Panc1 (cell line): ENCODE measurements at regions not wholly inside any gene's neighbourhood (a gene's known extent, or its start where the extent isn't known, plus 50 kb on each side); places are given as distances from the start of the nearest gene placed in this dataset.

Experiments
- ATAC-seq: fragments of 200-7000 bp; cut with Tn5 transposase; 2 replicates; pipeline ENCODE4 v1.9.1; 2020; ENCODE audit warnings: mild to moderate bottlenecking, moderate library complexity
- BruUV-seq: library from RNA; stranded (reverse); fragments of 400-500 nt; replicated peaks from 2 replicates; lab custom pipeline; 2021; lab: Mats Ljungman, UMichigan
- CTCF ChIA-PET: fragments of 300-600 bp; sonication (Branson Sonifier 250); formaldehyde crosslinking; loops from one replicate; lab custom pipeline; 2022; ENCODE audit warnings: antibody characterized with exemption; lab: Charles Lee
- POLR2A ChIA-PET: fragments of 300-600 bp; sonication (Branson Sonifier 250); formaldehyde crosslinking; loops from one replicate; lab custom pipeline; 2022; ENCODE audit warnings: antibody characterized with exemption; lab: Charles Lee
- DNase-seq: peaks from one replicate; pipeline ENCODE4 v3.0.0-alpha.2; 2010; ENCODE audit warnings: low read depth, low spot score
- H3K27ac ChIP-seq: 2 replicates; pipeline ENCODE4 v1.5.1; 2011; ENCODE audit warnings: mild to moderate bottlenecking, low read length, inconsistent platforms
- H3K27me3 ChIP-seq: fragments of 200-500 bp; sonication (Bioruptor generic); 2 replicates; pipeline ENCODE4 v1.6.0; 2014; ENCODE audit warnings: low read length, inconsistent platforms; ENCODE audit not compliant: control insufficient read depth, insufficient read depth
- H3K36me3 ChIP-seq: fragments of 200-500 bp; sonication (Bioruptor generic); 2 replicates; pipeline ENCODE4 v1.5.1; 2014; ENCODE audit warnings: inconsistent platforms, mild to moderate bottlenecking, low read length, moderate library complexity; ENCODE audit not compliant: control insufficient read depth, insufficient read depth
- H3K4me1 ChIP-seq: 2 replicates; pipeline ENCODE4 v1.5.1; 2011; ENCODE audit warnings: inconsistent platforms, mild to moderate bottlenecking, low read length, moderate library complexity; ENCODE audit not compliant: control insufficient read depth, insufficient read depth
- H3K4me3 ChIP-seq, 2 experiments: 2 replicates each; pipeline ENCODE4 v1.5.1; 2011 to 2012; ENCODE audit warnings: low read depth in 2 of 2, low read length in 2 of 2, mild to moderate bottlenecking in 2 of 2, inconsistent platforms in 1 of 2, moderate library complexity in 1 of 2
- H3K9me3 ChIP-seq: fragments of 200-500 bp; sonication (Bioruptor generic); 2 replicates; pipeline ENCODE4 v1.5.1; 2014; ENCODE audit warnings: low read depth, mild to moderate bottlenecking, inconsistent platforms, low read length, moderate library complexity; ENCODE audit not compliant: control insufficient read depth, insufficient read depth
- CTCF ChIP-seq: fragments of 450-650 bp; IDR thresholded peaks from 2 replicates; pipeline ENCODE4 v1.5.1; 2017; ENCODE audit warnings: mild to moderate bottlenecking
- POLR2AphosphoS5 ChIP-seq: IDR thresholded peaks from 2 replicates; pipeline ENCODE4 v1.6.1; 2012; ENCODE audit warnings: mild to moderate bottlenecking, low read depth, low read length, moderate library complexity
- REST ChIP-seq, 2 experiments: IDR thresholded peaks; 2 replicates each; pipeline ENCODE4 v1.6.1; 2011 to 2012; ENCODE audit warnings: low read depth in 2 of 2, control low read depth in 1 of 2, low read length in 1 of 2, mild to moderate bottlenecking in 1 of 2, moderate library complexity in 1 of 2; ENCODE audit not compliant: insufficient read depth in 1 of 2
- SIN3A ChIP-seq: IDR thresholded peaks from 2 replicates; pipeline ENCODE4 v1.6.1; 2012; ENCODE audit warnings: low read depth, mild to moderate bottlenecking, low read length, moderate library complexity, borderline replicate concordance; ENCODE audit not compliant: insufficient read depth
- TCF7L2 ChIP-seq: IDR thresholded peaks from 2 replicates; pipeline ENCODE4 v1.6.1; 2011; ENCODE audit warnings: mild to moderate bottlenecking, low read depth, low read length, inconsistent platforms
- in situ Hi-C: cut with HindIII; loops from 2 replicates; pipeline ENCODE4 v1.10.0; 2016; ENCODE audit warnings: low sequenced_read_pairs, low pct_unique_long_range_greater_than_20kb
- intact Hi-C: fragments of 100-400 bp; cut with micrococcal nuclease; formaldehyde crosslinking; loops from one replicate; pipeline ENCODE4 v1.10.0; 2022; ENCODE audit not compliant: unreplicated experiment

- intact Hi-C loops = no loop called here
- H3K36me3 ChIP-seq = no peaks in the 10 kb centered on the region
- no peak for ATAC-seq
- no peak for DNase-seq
- TF ChIP-seq POLR2AphosphoS5 = no peak
- TF ChIP-seq TCF7L2 = no peak
- TF ChIP-seq CTCF = no peak
- no peak for TF ChIP-seq SIN3A
- TF ChIP-seq REST (IDR thresholded peaks at IDR 0.05; ENCODE audit: insufficient read depth in 1 of 2, low read depth in 2 of 2, low read length in 1 of 2) = no peak
- no peaks in the 10 kb centered on the region for H3K9me3 ChIP-seq
- no peaks in the 10 kb centered on the region for H3K27me3 ChIP-seq
- no TSS peak for BruUV-seq
- H3K27ac ChIP-seq = no peak overlapping the region
- in situ Hi-C loops = no loop called here
- no peaks in the 10 kb centered on the region for H3K4me1 ChIP-seq
- H3K4me3 ChIP-seq = no peak overlapping the region
- ChIA-PET POLR2A (no interaction called here), CTCF (no interaction called here)
These were observed 441.1 kb upstream of the TMPO start for GRCh38 chr12:98074286-98074685.

- no TSS peak for BruUV-seq
- no peaks in the 10 kb centered on the region for H3K27me3 ChIP-seq
- no peaks in the 10 kb centered on the region for H3K4me1 ChIP-seq
- in situ Hi-C loops = no loop called here
- ChIA-PET CTCF (no interaction called here), POLR2A (no interaction called here)
- ATAC-seq (no peak), DNase-seq (no peak)
- no peaks in the 10 kb centered on the region for H3K9me3 ChIP-seq
- H3K4me3 ChIP-seq = no peak overlapping the region
- intact Hi-C loops = no loop called here
- H3K36me3 ChIP-seq = no peaks in the 10 kb centered on the region
- TF ChIP-seq CTCF (no peak), POLR2AphosphoS5 (no peak), SIN3A (no peak), REST (IDR thresholded peaks at IDR 0.05; ENCODE audit: insufficient read depth in 1 of 2, low read depth in 2 of 2, low read length in 1 of 2) (no peak), TCF7L2 (no peak)
- H3K27ac ChIP-seq = no peak overlapping the region
These were observed 431.0 kb upstream of the TMPO start for GRCh38 chr12:98084391-98084790.
